CD14-positive monocyte (primary cell): ENCODE measurements at regions not wholly inside any gene's neighbourhood (a gene's known extent, or its start where the extent isn't known, plus 50 kb on each side); places are given as distances from the start of the nearest gene placed in this dataset.

ENCODE experiments used
- DNase-seq, 3 donors: peaks; one replicate each; pipeline ENCODE4 v3.0.0-alpha.2; 2011 to 2022
- H2AFZ ChIP-seq: 2 replicates; pipeline ENCODE4 v1.6.0; 2012; ENCODE audit warnings: mild to moderate bottlenecking, low read depth, low read length, inconsistent platforms; ENCODE audit not compliant: insufficient read depth, poor library complexity, severe bottlenecking
- H3K27ac ChIP-seq, 2 donors: 1 replicate in 1 of 2; 2 replicates in 1 of 2; pipeline ENCODE4 v1.5.1; 2012 to 2013; ENCODE audit warnings: low read length in 2 of 2, control low read depth in 1 of 2, inconsistent platforms in 1 of 2, low read depth in 1 of 2, mild to moderate bottlenecking in 1 of 2
- H3K27me3 ChIP-seq, 2 donors: one replicate each; pipeline versions ENCODE4 v1.6.0 to v1.6.1; 2011 to 2013; ENCODE audit warnings: low read length in 2 of 2; ENCODE audit not compliant: control insufficient read depth in 2 of 2, insufficient read depth in 2 of 2
- H3K36me3 ChIP-seq, 2 donors: replicated peaks in 1 of 2; 1 replicate in 1 of 2; 2 replicates in 1 of 2; pipeline versions ENCODE4 v1.5.1 to v1.6.1; 2012 to 2013; ENCODE audit warnings: low read length in 2 of 2, control low read depth in 1 of 2, inconsistent platforms in 1 of 2, mild to moderate bottlenecking in 1 of 2; ENCODE audit not compliant: insufficient read depth in 2 of 2, control insufficient read depth in 1 of 2
- H3K4me1 ChIP-seq, 2 donors: 1 replicate in 1 of 2; 2 replicates in 1 of 2; pipeline versions ENCODE4 v1.5.1 to v1.6.1; 2012 to 2013; ENCODE audit warnings: low read length in 2 of 2, control low read depth in 1 of 2, inconsistent platforms in 1 of 2, mild to moderate bottlenecking in 1 of 2, moderate library complexity in 1 of 2; ENCODE audit not compliant: insufficient read depth in 2 of 2, control insufficient read depth in 1 of 2
- H3K4me2 ChIP-seq: replicated peaks from 2 replicates; pipeline ENCODE3; 2012; ENCODE audit warnings: low read length, moderate library complexity, mild to moderate bottlenecking; ENCODE audit not compliant: poor library complexity, severe bottlenecking; ENCODE audit errors: extremely low read depth
- H3K4me3 ChIP-seq, 3 experiments: fragments of 200-600 bp in 1 of 3; sonication (generic) in 1 of 3; replicated peaks in 1 of 3; 1 replicate in 2 of 3; 2 replicates in 1 of 3; pipeline ENCODE4 v1.5.1; 2011 to 2013; ENCODE audit warnings: low read length in 3 of 3, mild to moderate bottlenecking in 3 of 3, control low read depth in 2 of 3, low read depth in 2 of 3, inconsistent platforms in 1 of 3, moderate library complexity in 1 of 3
- H3K79me2 ChIP-seq: 2 replicates; pipeline ENCODE4 v1.6.0; 2012; ENCODE audit warnings: mild to moderate bottlenecking, control low read depth, inconsistent platforms, low read length, moderate library complexity; ENCODE audit not compliant: insufficient read depth
- H3K9ac ChIP-seq: 2 replicates; pipeline ENCODE4 v1.6.0; 2017; ENCODE audit warnings: low read length, mild to moderate bottlenecking; ENCODE audit not compliant: insufficient read depth, poor library complexity, severe bottlenecking
- H3K9me3 ChIP-seq, 2 donors: replicated peaks in 1 of 2; 1 replicate in 1 of 2; 2 replicates in 1 of 2; pipeline versions ENCODE4 v1.5.1 to v1.6.1; 2012 to 2013; ENCODE audit warnings: low read length in 2 of 2, control low read depth in 1 of 2; ENCODE audit not compliant: control insufficient read depth in 1 of 2, insufficient read depth in 1 of 2
- H4K20me1 ChIP-seq: 2 replicates; pipeline ENCODE4 v1.6.0; 2012; ENCODE audit warnings: mild to moderate bottlenecking, low read length, control low read depth, moderate library complexity; ENCODE audit not compliant: insufficient read depth
- H3K27ac Mint-ChIP-seq, 7 donors: one replicate each; pipeline ENCODE4 v1.8.0; 2020; ENCODE audit warnings: mild to moderate bottlenecking in 7 of 7, mixed read lengths in 7 of 7, moderate library complexity in 6 of 7, inconsistent platforms in 2 of 7
- H3K27me3 Mint-ChIP-seq, 3 donors: one replicate each; pipeline ENCODE4 v1.8.0; 2021 to 2022; ENCODE audit warnings: low read depth in 3 of 3, mild to moderate bottlenecking in 3 of 3, mixed read lengths in 3 of 3, moderate library complexity in 3 of 3, inconsistent platforms in 1 of 3
- H3K36me3 Mint-ChIP-seq, 2 donors: one replicate each; pipeline ENCODE4 v1.8.0; 2020; ENCODE audit warnings: mixed read lengths in 2 of 2, inconsistent platforms in 1 of 2, mild to moderate bottlenecking in 1 of 2
- H3K4me1 Mint-ChIP-seq: one replicate; pipeline ENCODE4 v1.8.0; 2020; ENCODE audit warnings: mild to moderate bottlenecking, mixed read lengths
- H3K4me3 Mint-ChIP-seq, 2 donors: one replicate each; pipeline ENCODE4 v1.8.0; 2020; ENCODE audit warnings: mild to moderate bottlenecking in 2 of 2, mixed read lengths in 2 of 2, moderate library complexity in 1 of 2
- H3K9me3 Mint-ChIP-seq, 7 donors: one replicate each; pipeline ENCODE4 v1.8.0; 2020 to 2022; ENCODE audit warnings: mixed read lengths in 7 of 7, mild to moderate bottlenecking in 6 of 7, moderate library complexity in 6 of 7, inconsistent platforms in 2 of 7
- WGBS: methylation state at CpG from one replicate; pipeline ENCODE4 v1.1.5; 2013; ENCODE audit warnings: missing lambda C conversion rate; ENCODE audit not compliant: insufficient coverage; 5-methylcytosine and 5-hydroxymethylcytosine counted together
- intact Hi-C, 2 donors: fragments of 100-400 bp; cut with micrococcal nuclease; formaldehyde crosslinking; loops; one replicate each; pipeline versions ENCODE4 v1.15.0 to v1.15.1; 2023
- TF ChIP-seq, protein P1 (sequence below): fragments of 200-600 bp; IDR thresholded peaks from one replicate; pipeline ENCODE4 v1.8.0; 2022; ENCODE audit warnings: antibody characterized with exemption, mild to moderate bottlenecking

DNA sequence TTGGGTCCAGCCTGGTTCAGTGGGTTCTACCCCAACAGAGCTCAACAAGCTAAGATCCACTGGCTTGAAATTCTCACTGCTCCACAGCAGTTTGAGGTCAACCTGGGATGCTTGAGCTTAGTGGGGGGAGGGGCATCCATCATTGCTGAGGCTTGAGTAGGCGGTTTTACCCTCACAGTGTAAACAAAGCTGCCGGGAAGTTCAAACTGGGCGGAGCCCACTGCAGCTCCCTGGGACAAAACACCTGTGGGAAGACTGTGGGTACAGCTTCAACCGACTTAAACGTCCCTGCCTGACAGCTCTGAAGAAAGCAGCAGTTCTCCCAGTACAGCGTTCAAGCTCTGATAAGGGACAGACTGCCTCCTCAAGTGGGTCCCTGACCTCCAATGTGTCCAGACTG lies 1161.9 kb downstream of the UQCRFS1 start:
- H3K9me3 Mint-ChIP-seq, result peaks cover 14 to 49% (median 41%) of the 10 kb centered on the region in 7 donors
- Histone ChIP-seq H2AFZ (no peak overlapping the region), H3K4me3 (no peak overlapping the region), H3K9ac (no peak overlapping the region), H3K4me2 (no peak overlapping the region), H3K79me2 (no peaks in the 10 kb centered on the region), H3K27ac (no peak overlapping the region), H3K36me3 (no peaks in the 10 kb centered on the region), H3K27me3 (no peaks in the 10 kb centered on the region), H3K9me3 (peaks cover 48 to 58% of the 10 kb centered on the region in 2 donors), H4K20me1 (no peaks in the 10 kb centered on the region), H3K4me1 (no peaks in the 10 kb centered on the region)
- WGBS, result 70% methylated on average over 6 of the region's 6 CpGs
- TF ChIP-seq, protein P1, sequence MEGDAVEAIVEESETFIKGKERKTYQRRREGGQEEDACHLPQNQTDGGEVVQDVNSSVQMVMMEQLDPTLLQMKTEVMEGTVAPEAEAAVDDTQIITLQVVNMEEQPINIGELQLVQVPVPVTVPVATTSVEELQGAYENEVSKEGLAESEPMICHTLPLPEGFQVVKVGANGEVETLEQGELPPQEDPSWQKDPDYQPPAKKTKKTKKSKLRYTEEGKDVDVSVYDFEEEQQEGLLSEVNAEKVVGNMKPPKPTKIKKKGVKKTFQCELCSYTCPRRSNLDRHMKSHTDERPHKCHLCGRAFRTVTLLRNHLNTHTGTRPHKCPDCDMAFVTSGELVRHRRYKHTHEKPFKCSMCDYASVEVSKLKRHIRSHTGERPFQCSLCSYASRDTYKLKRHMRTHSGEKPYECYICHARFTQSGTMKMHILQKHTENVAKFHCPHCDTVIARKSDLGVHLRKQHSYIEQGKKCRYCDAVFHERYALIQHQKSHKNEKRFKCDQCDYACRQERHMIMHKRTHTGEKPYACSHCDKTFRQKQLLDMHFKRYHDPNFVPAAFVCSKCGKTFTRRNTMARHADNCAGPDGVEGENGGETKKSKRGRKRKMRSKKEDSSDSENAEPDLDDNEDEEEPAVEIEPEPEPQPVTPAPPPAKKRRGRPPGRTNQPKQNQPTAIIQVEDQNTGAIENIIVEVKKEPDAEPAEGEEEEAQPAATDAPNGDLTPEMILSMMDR, result no peak
- H3K4me3 Mint-ChIP-seq, result no peak overlapping the region
- DNase-seq, result no peak
- no peak overlapping the region for H3K27ac Mint-ChIP-seq
- no peaks in the 10 kb centered on the region for H3K4me1 Mint-ChIP-seq
- intact Hi-C loops, result no loop called here
- H3K36me3 Mint-ChIP-seq, result no peaks in the 10 kb centered on the region
- no peaks in the 10 kb centered on the region for H3K27me3 Mint-ChIP-seq

GRCh38 chr19:28049875-28050274 lies 1163.1 kb downstream of the UQCRFS1 start:
- Mint-ChIP-seq H3K9me3 (peaks cover 16 to 52% (median 42%) of the 10 kb centered on the region in 7 donors), H3K4me3 (no peak overlapping the region), H3K4me1 (no peaks in the 10 kb centered on the region), H3K27me3 (no peaks in the 10 kb centered on the region), H3K27ac (no peak overlapping the region), H3K36me3 (no peaks in the 10 kb centered on the region)
- 80% methylated on average over 1 of the region's 2 CpGs for WGBS
- intact Hi-C loops, result no loop called here
- peaks cover 60 to 69% of the 10 kb centered on the region in 2 donors for H3K9me3 ChIP-seq
- H3K4me2 ChIP-seq, result no peak overlapping the region
- H3K9ac ChIP-seq, result no peak overlapping the region
- no peaks in the 10 kb centered on the region for H4K20me1 ChIP-seq
- TF ChIP-seq, protein P1, result no peak
- H3K27ac ChIP-seq, result no peak overlapping the region
- no peaks in the 10 kb centered on the region for H3K4me1 ChIP-seq
- DNase-seq, result no peak
- H3K36me3 ChIP-seq, result no peaks in the 10 kb centered on the region
- H3K79me2 ChIP-seq, result no peaks in the 10 kb centered on the region
- no peak overlapping the region for H2AFZ ChIP-seq
- no peaks in the 10 kb centered on the region for H3K27me3 ChIP-seq
- no peak overlapping the region for H3K4me3 ChIP-seq
